ENCODE measurements at regions not wholly inside any gene's neighbourhood (a gene's known extent, or its start where the extent isn't known, plus 50 kb on each side); places are given as distances from the start of the nearest gene placed in this dataset.
"Not testable (repeated sequence)": the region's sequence is repeated elsewhere in the genome, so short reads cannot be mapped to it uniquely, and the experiment has no call there.

- DNase-seq: no peak
Observed at GRCh38 chr7:9523579-9523978, 1090.2 kb downstream of the NXPH1 start.

- DNase-seq: not testable (repeated sequence)
Observed at GRCh38 chr7:9552431-9552830, 1119.0 kb downstream of the NXPH1 start.

GRCh38 chr7:9557853-9558252 lies 1124.4 kb downstream of the NXPH1 start:
- DNase-seq: no peak

- DNase-seq: no peak
Observed at GRCh38 chr7:9575716-9576115, 1142.3 kb downstream of the NXPH1 start.

- no peak for DNase-seq
Observed at GRCh38 chr7:9582824-9583223, 1149.4 kb downstream of the NXPH1 start.

GRCh38 chr7:9598411-9598810 lies 1165.0 kb downstream of the NXPH1 start:
- DNase-seq: no peak

- DNase-seq: no peak
Observed at GRCh38 chr7:9600974-9601373, 1167.6 kb downstream of the NXPH1 start.

- no peak for DNase-seq
Observed at GRCh38 chr7:9603291-9603690, 1169.9 kb downstream of the NXPH1 start.

- DNase-seq: no peak
Observed at GRCh38 chr7:9608560-9608959, 1175.2 kb downstream of the NXPH1 start.

- DNase-seq: not testable (repeated sequence)
Observed at GRCh38 chr7:9620899-9621298, 1187.5 kb downstream of the NXPH1 start.

GRCh38 chr7:9621306-9621902 lies 1188.0 kb downstream of the NXPH1 start:
- not testable (repeated sequence) for DNase-seq

GRCh38 chr7:9621927-9622326 lies 1188.5 kb downstream of the NXPH1 start:
- DNase-seq: no peak

GRCh38 chr7:9625953-9626352 lies 1192.5 kb downstream of the NXPH1 start:
- DNase-seq: no peak

- DNase-seq: no peak
Observed at GRCh38 chr7:9645756-9646155, 1212.3 kb downstream of the NXPH1 start.

GRCh38 chr7:9657257-9657656 lies 1223.8 kb downstream of the NXPH1 start:
- no peak for DNase-seq

GRCh38 chr7:9671979-9672917 lies 1238.8 kb downstream of the NXPH1 start:
- no peak for DNase-seq

GRCh38 chr7:9680713-9681112 lies 1247.3 kb downstream of the NXPH1 start:
- no peak for DNase-seq

- no peak for DNase-seq
Observed at GRCh38 chr7:9681284-9681683, 1247.9 kb downstream of the NXPH1 start.

GRCh38 chr7:9691286-9691685 lies 1257.9 kb downstream of the NXPH1 start:
- no peak for DNase-seq

GRCh38 chr7:9698375-9698774 lies 1265.0 kb downstream of the NXPH1 start:
- no peak for DNase-seq

GRCh38 chr7:9709216-9709615 lies 1264.5 kb upstream of the PHF14 start:
- no peak for DNase-seq

- DNase-seq: no peak
Observed at GRCh38 chr7:9711259-9711918, 1262.3 kb upstream of the PHF14 start.

GRCh38 chr7:9718071-9718661 lies 1255.5 kb upstream of the PHF14 start:
- peak in 1 of 14 donors; percentile 3 for DNase-seq

Measured in C1 segment of cervical spinal cord (tissue), 14 donors.